ENCODE measurements at regions not wholly inside any gene's neighbourhood (a gene's known extent, or its start where the extent isn't known, plus 50 kb on each side); places are given as distances from the start of the nearest gene placed in this dataset.

GRCh38 chr2:175233135-175233719, 51.7 kb upstream of the ATP5MC3 start:
- CTCF ChIA-PET, result no interaction called here
- TF ChIP-seq BHLHE40 (IDR thresholded peaks at IDR 0.05; ENCODE audit: borderline replicate concordance) (no peak), FOXA1 (IDR thresholded peaks at IDR 0.05) (no peak), ZNF384 (IDR thresholded peaks at IDR 0.05) (no peak), ARNT (IDR thresholded peaks at IDR 0.05) (no peak), SUZ12 (IDR thresholded peaks at IDR 0.05) (no peak), FOXM1 (IDR thresholded peaks at IDR 0.05; ENCODE audit: borderline replicate concordance) (no peak), SP1 (IDR thresholded peaks at IDR 0.05) (no peak), L3MBTL2 (conservative IDR thresholded peaks at IDR 0.05) (no peak), CTBP1 (IDR thresholded peaks at IDR 0.05; ENCODE audit: borderline replicate concordance) (no peak), NFRKB (IDR thresholded peaks at IDR 0.05) (no peak), TARDBP (IDR thresholded peaks at IDR 0.05) (no peak), FOXK2 (IDR thresholded peaks at IDR 0.05) (no peak)
- DNase-seq (ENCODE audit: extremely low spot score), result no peak
- POLR2A ChIA-PET, result no interaction called here
